KMS-11 (cell line): ENCODE measurements at regions not wholly inside any gene's neighbourhood (a gene's known extent, or its start where the extent isn't known, plus 50 kb on each side); places are given as distances from the start of the nearest gene placed in this dataset.

Experiments used
- H2AFZ ChIP-seq: fragments of 200-600 bp; sonication (generic); 2 replicates; pipeline ENCODE4 v1.6.1; 2016; ENCODE audit warnings: antibody characterized with exemption, mixed run types, low read depth
- H3K27ac ChIP-seq: fragments of 200-600 bp; sonication (generic); 2 replicates; pipeline ENCODE4 v1.6.1; 2016; ENCODE audit warnings: mild to moderate bottlenecking, mixed run types
- H3K27me3 ChIP-seq: fragments of 200-600 bp; sonication (generic); 2 replicates; pipeline ENCODE4 v1.6.1; 2017; ENCODE audit warnings: mild to moderate bottlenecking, low read depth, mixed run types, moderate library complexity; ENCODE audit not compliant: insufficient read depth
- H3K36me3 ChIP-seq: fragments of 200-600 bp; sonication (generic); 2 replicates; pipeline ENCODE4 v1.6.1; 2017; ENCODE audit warnings: mild to moderate bottlenecking, mixed run types; ENCODE audit not compliant: insufficient read depth
- H3K4me1 ChIP-seq: fragments of 200-600 bp; sonication (generic); 2 replicates; pipeline ENCODE4 v1.6.1; 2016; ENCODE audit warnings: mild to moderate bottlenecking, low read depth, mixed run types; ENCODE audit not compliant: poor library complexity, severe bottlenecking
- H3K4me2 ChIP-seq: fragments of 200-600 bp; sonication (generic); 2 replicates; pipeline ENCODE4 v1.7.0; 2016; ENCODE audit warnings: mild to moderate bottlenecking, mixed run types
- H3K4me3 ChIP-seq: fragments of 200-600 bp; sonication (generic); IDR thresholded peaks from 2 replicates; pipeline ENCODE4 v1.6.1; 2017; ENCODE audit warnings: low read depth, low read length, mixed read lengths; ENCODE audit not compliant: insufficient read depth
- H3K79me2 ChIP-seq: fragments of 200-600 bp; sonication (generic); 2 replicates; pipeline ENCODE4 v1.6.1; 2016; ENCODE audit warnings: low read depth, mixed run types; ENCODE audit not compliant: insufficient read depth
- H3K9ac ChIP-seq: fragments of 200-600 bp; sonication (generic); 2 replicates; pipeline ENCODE4 v1.6.1; 2016; ENCODE audit warnings: mild to moderate bottlenecking, mixed run types
- H4K20me1 ChIP-seq: fragments of 200-600 bp; sonication (generic); 2 replicates; pipeline ENCODE4 v1.6.1; 2016; ENCODE audit warnings: mild to moderate bottlenecking, mixed run types; ENCODE audit not compliant: insufficient read depth
- CTCF ChIP-seq: fragments of 200-600 bp; sonication (generic); conservative IDR thresholded peaks from 2 replicates; pipeline ENCODE4 v1.6.1; 2017; ENCODE audit warnings: low read depth, mild to moderate bottlenecking, antibody characterized with exemption, low read length, moderate library complexity, mixed read lengths

GRCh38 chr13:90800082-90800746 is 547.3 kb upstream of the MIR17HG start:
- Histone ChIP-seq H2AFZ (no peak overlapping the region), H3K27ac (no peak overlapping the region), H3K27me3 (no peaks in the 10 kb centered on the region), H3K4me2 (no peak overlapping the region), H3K36me3 (no peaks in the 10 kb centered on the region), H4K20me1 (no peaks in the 10 kb centered on the region), H3K9ac (no peak overlapping the region), H3K4me3 (no peak overlapping the region), H3K79me2 (no peaks in the 10 kb centered on the region), H3K4me1 (no peaks in the 10 kb centered on the region)
- no peak for TF ChIP-seq CTCF

GRCh38 chr13:90801621-90802020 is 545.9 kb upstream of the MIR17HG start:
- Histone ChIP-seq H3K27me3 (no peaks in the 10 kb centered on the region), H3K4me1 (no peaks in the 10 kb centered on the region), H3K36me3 (no peaks in the 10 kb centered on the region), H3K9ac (no peak overlapping the region), H3K27ac (no peak overlapping the region), H3K4me3 (no peak overlapping the region), H3K79me2 (no peaks in the 10 kb centered on the region), H4K20me1 (no peaks in the 10 kb centered on the region), H3K4me2 (no peak overlapping the region), H2AFZ (no peak overlapping the region)
- no peak for TF ChIP-seq CTCF

- no peaks in the 10 kb centered on the region for H3K79me2 ChIP-seq
- no peak overlapping the region for H3K27ac ChIP-seq
- no peak overlapping the region for H3K9ac ChIP-seq
- H3K27me3 ChIP-seq = no peaks in the 10 kb centered on the region
- no peak for TF ChIP-seq CTCF
- no peak overlapping the region for H2AFZ ChIP-seq
- H3K4me3 ChIP-seq = no peak overlapping the region
- H3K4me1 ChIP-seq = no peaks in the 10 kb centered on the region
- no peaks in the 10 kb centered on the region for H3K36me3 ChIP-seq
- H3K4me2 ChIP-seq = no peak overlapping the region
- H4K20me1 ChIP-seq = no peaks in the 10 kb centered on the region
Measured at GRCh38 chr13:90803210-90803609, 544.3 kb upstream of the MIR17HG start.

DNA sequence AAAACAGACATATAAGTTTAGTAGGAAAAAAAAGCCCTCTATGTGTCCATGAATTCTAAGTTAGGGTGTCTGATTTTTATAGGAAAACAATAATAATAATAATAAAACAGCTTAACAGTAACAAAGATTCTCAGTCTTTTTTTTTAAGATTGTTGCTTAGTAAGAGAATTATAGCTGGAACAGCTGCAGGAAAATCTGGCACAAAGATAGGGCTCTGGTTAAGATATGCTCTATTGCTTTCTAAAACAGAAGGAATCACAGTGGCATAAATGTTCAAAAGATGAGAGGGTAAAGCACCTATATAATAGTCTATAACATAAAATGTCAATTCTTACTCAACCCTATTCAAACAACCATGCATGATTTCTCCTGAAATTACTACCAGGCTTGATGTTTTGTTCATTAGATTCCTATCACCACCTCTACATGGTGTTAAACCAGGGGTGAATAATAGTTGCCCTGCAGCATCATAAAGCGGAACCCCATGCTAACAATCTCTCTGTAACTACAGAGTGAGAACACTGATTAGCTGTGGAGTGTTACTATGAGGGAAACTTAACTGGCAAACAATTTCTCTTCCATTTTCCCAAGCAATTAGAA is 541.4 kb upstream of the MIR17HG start:
- no peak overlapping the region for H3K27ac ChIP-seq
- H4K20me1 ChIP-seq = no peaks in the 10 kb centered on the region
- no peaks in the 10 kb centered on the region for H3K4me1 ChIP-seq
- no peak overlapping the region for H3K4me3 ChIP-seq
- TF ChIP-seq CTCF = no peak
- no peaks in the 10 kb centered on the region for H3K36me3 ChIP-seq
- no peak overlapping the region for H2AFZ ChIP-seq
- H3K4me2 ChIP-seq = no peak overlapping the region
- H3K79me2 ChIP-seq = no peaks in the 10 kb centered on the region
- H3K9ac ChIP-seq = no peak overlapping the region
- no peaks in the 10 kb centered on the region for H3K27me3 ChIP-seq
